ENCODE measurements at regions not wholly inside any gene's neighbourhood (a gene's known extent, or its start where the extent isn't known, plus 50 kb on each side); places are given as distances from the start of the nearest gene placed in this dataset.
"Not testable (repeated sequence)": the region's sequence is repeated elsewhere in the genome, so short reads cannot be mapped to it uniquely, and the experiment has no call there.

DNA sequence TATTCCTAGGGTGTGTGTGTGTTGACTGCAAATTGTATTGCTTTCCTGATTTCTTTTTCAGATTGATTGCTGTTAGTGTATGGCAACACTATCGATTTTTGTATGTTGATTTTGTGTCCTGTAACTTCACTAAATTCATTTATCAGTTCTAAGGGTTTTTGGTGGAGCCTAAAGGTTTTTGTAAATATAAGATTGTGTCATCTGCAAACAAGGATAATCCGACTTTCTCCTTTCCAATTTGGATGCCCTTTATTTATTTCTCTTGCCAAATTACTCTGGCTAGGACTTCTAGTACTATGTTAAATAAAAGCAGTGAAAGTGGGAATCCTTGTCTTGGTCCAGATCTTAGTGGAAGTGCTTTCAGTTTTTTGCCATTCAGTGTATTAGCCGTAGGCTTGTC lies 340.9 kb upstream of the KLF4 start:
- intact Hi-C loops (cut with micrococcal nuclease), result no loop called here
- H3K4me3 Mint-ChIP-seq, result no peak overlapping the region
- no peaks in the 10 kb centered on the region for H3K27me3 Mint-ChIP-seq (ENCODE audit: insufficient read depth)
- no peak overlapping the region for H3K27ac Mint-ChIP-seq
- no peaks in the 10 kb centered on the region for H3K36me3 Mint-ChIP-seq (ENCODE audit: low read depth)
- no peaks in the 10 kb centered on the region for H3K4me1 Mint-ChIP-seq (ENCODE audit: low read depth)
- no peaks in the 10 kb centered on the region for H3K9me3 Mint-ChIP-seq
- no peak for DNase-seq (ENCODE audit: low spot score)

DNA sequence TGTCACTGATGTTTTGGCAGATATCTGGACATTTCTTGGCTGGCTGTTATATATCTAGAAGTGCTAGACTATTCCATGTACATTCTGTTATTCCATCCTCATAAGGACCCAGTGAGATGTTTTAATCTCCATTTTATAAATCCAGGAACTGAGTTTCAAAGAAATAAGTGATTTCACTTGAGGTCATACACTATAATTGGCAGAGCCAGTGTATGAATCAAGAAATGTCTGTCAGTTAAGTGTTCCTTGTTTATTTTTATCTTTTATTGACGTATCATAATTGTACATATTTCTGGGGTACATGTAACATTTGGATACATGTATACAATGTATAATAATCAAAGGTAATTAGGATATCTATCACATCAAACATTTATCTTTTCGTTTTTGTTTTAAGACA lies 338.3 kb upstream of the KLF4 start:
- Mint-ChIP-seq H3K27ac (no peak overlapping the region), H3K4me1 (ENCODE audit: low read depth) (no peaks in the 10 kb centered on the region), H3K4me3 (no peak overlapping the region), H3K36me3 (ENCODE audit: low read depth) (no peaks in the 10 kb centered on the region), H3K9me3 (peaks cover 3% of the 10 kb centered on the region), H3K27me3 (ENCODE audit: insufficient read depth) (no peaks in the 10 kb centered on the region)
- intact Hi-C loops (cut with micrococcal nuclease), result no loop called here
- DNase-seq (ENCODE audit: low spot score), result no peak

GRCh38 chr9:107827304-107827703 lies 337.7 kb upstream of the KLF4 start:
- H3K27ac Mint-ChIP-seq, result no peak overlapping the region
- H3K4me3 Mint-ChIP-seq, result no peak overlapping the region
- H3K4me1 Mint-ChIP-seq (ENCODE audit: low read depth), result no peaks in the 10 kb centered on the region
- peaks cover 3% of the 10 kb centered on the region for H3K9me3 Mint-ChIP-seq
- H3K36me3 Mint-ChIP-seq (ENCODE audit: low read depth), result no peaks in the 10 kb centered on the region
- intact Hi-C loops (cut with micrococcal nuclease), result no loop called here
- H3K27me3 Mint-ChIP-seq (ENCODE audit: insufficient read depth), result no peaks in the 10 kb centered on the region
- no peak for DNase-seq (ENCODE audit: low spot score)

GRCh38 chr9:107826688-107826983 lies 337.1 kb upstream of the KLF4 start:
- H3K4me1 Mint-ChIP-seq (ENCODE audit: low read depth); H3K27ac Mint-ChIP-seq; H3K27me3 Mint-ChIP-seq (ENCODE audit: insufficient read depth); H3K36me3 Mint-ChIP-seq (ENCODE audit: low read depth); intact Hi-C loops (cut with micrococcal nuclease); H3K4me3 Mint-ChIP-seq; H3K9me3 Mint-ChIP-seq; DNase-seq (ENCODE audit: low spot score): not testable (repeated sequence)

GRCh38 chr9:107824556-107824955 lies 335.0 kb upstream of the KLF4 start:
- intact Hi-C loops (cut with micrococcal nuclease), result no loop called here
- Mint-ChIP-seq H3K4me1 (ENCODE audit: low read depth) (no peaks in the 10 kb centered on the region), H3K9me3 (peaks cover 3% of the 10 kb centered on the region), H3K36me3 (ENCODE audit: low read depth) (no peaks in the 10 kb centered on the region), H3K4me3 (no peak overlapping the region), H3K27ac (no peak overlapping the region), H3K27me3 (ENCODE audit: insufficient read depth) (no peaks in the 10 kb centered on the region)
- no peak for DNase-seq (ENCODE audit: low spot score)

GRCh38 chr9:107819772-107820565 lies 330.4 kb upstream of the KLF4 start:
- Mint-ChIP-seq H3K27me3 (ENCODE audit: insufficient read depth) (no peaks in the 10 kb centered on the region), H3K36me3 (ENCODE audit: low read depth) (no peaks in the 10 kb centered on the region), H3K4me3 (no peak overlapping the region), H3K27ac (no peak overlapping the region), H3K9me3 (peaks cover 3% of the 10 kb centered on the region), H3K4me1 (ENCODE audit: low read depth) (no peaks in the 10 kb centered on the region)
- intact Hi-C loops (cut with micrococcal nuclease), result no loop called here
- no peak for DNase-seq (ENCODE audit: low spot score)

GRCh38 chr9:107818503-107818829 lies 328.9 kb upstream of the KLF4 start:
- H3K27me3 Mint-ChIP-seq (ENCODE audit: insufficient read depth); DNase-seq (ENCODE audit: low spot score); H3K27ac Mint-ChIP-seq; H3K36me3 Mint-ChIP-seq (ENCODE audit: low read depth); H3K9me3 Mint-ChIP-seq; H3K4me3 Mint-ChIP-seq; intact Hi-C loops (cut with micrococcal nuclease); H3K4me1 Mint-ChIP-seq (ENCODE audit: low read depth): not testable (repeated sequence)

GRCh38 chr9:107817595-107818502 lies 328.3 kb upstream of the KLF4 start:
- H3K9me3 Mint-ChIP-seq; intact Hi-C loops (cut with micrococcal nuclease); H3K4me3 Mint-ChIP-seq; DNase-seq (ENCODE audit: low spot score); H3K27ac Mint-ChIP-seq; H3K27me3 Mint-ChIP-seq (ENCODE audit: insufficient read depth); H3K36me3 Mint-ChIP-seq (ENCODE audit: low read depth); H3K4me1 Mint-ChIP-seq (ENCODE audit: low read depth): not testable (repeated sequence)

GRCh38 chr9:107816561-107817021 lies 327.0 kb upstream of the KLF4 start:
- H3K36me3 Mint-ChIP-seq (ENCODE audit: low read depth), result no peaks in the 10 kb centered on the region
- intact Hi-C loops (cut with micrococcal nuclease), result no loop called here
- no peaks in the 10 kb centered on the region for H3K4me1 Mint-ChIP-seq (ENCODE audit: low read depth)
- no peaks in the 10 kb centered on the region for H3K27me3 Mint-ChIP-seq (ENCODE audit: insufficient read depth)
- no peak overlapping the region for H3K27ac Mint-ChIP-seq
- H3K4me3 Mint-ChIP-seq, result no peak overlapping the region
- H3K9me3 Mint-ChIP-seq, result no peaks in the 10 kb centered on the region
- no peak for DNase-seq (ENCODE audit: low spot score)

DNA sequence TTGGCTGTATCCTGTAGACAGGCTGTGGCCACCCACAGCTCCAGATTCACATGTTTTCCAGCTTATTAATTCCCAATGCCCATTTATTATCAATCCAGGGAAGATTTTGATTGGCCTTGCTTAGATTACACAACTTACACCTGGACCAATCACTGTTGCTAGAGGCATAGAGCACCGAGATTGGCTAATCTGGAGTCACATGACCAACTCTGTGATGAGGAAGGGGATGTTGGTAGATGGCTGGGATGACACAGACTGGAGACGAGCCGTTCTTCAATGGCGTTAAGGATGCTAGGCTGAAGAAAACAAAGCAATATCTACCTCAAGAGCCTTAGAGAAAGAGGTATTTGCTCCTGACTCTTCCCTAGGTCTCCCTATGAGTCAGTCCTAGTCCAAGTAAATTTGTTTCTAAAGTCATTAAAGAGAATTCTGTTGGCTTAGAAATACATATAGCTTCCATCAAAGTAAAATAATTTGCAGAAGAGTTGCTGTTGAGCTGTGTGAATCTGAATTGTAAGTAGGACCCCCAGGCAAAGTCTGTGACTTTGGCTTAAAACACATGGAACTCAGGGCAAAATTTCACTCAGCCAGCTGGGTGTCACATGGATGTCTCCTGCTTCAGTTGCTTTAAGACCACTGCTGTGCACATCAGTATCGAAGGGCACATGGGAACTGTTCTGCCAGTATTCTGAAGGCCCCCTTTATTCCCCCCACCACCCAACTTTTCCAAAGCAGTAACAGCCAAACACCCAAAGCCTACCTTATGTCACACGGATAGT lies 326.4 kb upstream of the KLF4 start:
- DNase-seq (ENCODE audit: low spot score), result no peak
- no peaks in the 10 kb centered on the region for H3K36me3 Mint-ChIP-seq (ENCODE audit: low read depth)
- no peaks in the 10 kb centered on the region for H3K9me3 Mint-ChIP-seq
- H3K4me1 Mint-ChIP-seq (ENCODE audit: low read depth), result no peaks in the 10 kb centered on the region
- no peak overlapping the region for H3K27ac Mint-ChIP-seq
- H3K27me3 Mint-ChIP-seq (ENCODE audit: insufficient read depth), result no peaks in the 10 kb centered on the region
- intact Hi-C loops (cut with micrococcal nuclease), result no loop called here
- no peak overlapping the region for H3K4me3 Mint-ChIP-seq

DNA sequence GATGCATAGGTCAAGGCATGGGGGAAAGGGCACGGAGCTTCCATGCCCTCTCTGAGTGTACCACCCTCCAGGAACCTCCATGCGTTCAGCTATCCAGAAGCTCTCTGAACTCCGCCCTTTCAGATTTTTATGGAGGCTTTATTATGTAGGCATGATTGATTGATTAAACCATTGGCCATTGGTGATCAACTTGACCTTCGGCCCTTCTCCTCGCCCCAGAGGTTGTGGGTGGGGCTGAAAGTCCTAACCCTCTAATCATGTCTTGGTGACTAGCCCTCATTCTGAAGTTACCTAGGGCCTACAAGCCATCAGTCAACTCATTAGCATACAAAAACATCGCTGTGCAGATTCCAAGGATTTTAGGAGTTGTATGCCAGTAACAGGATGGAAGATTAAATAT lies 323.7 kb upstream of the KLF4 start:
- Mint-ChIP-seq H3K9me3 (peaks cover 4% of the 10 kb centered on the region), H3K27ac (no peak overlapping the region), H3K36me3 (ENCODE audit: low read depth) (no peaks in the 10 kb centered on the region), H3K27me3 (ENCODE audit: insufficient read depth) (no peaks in the 10 kb centered on the region), H3K4me3 (no peak overlapping the region), H3K4me1 (ENCODE audit: low read depth) (no peaks in the 10 kb centered on the region)
- intact Hi-C loops (cut with micrococcal nuclease), result no loop called here
- no peak for DNase-seq (ENCODE audit: low spot score)

DNA sequence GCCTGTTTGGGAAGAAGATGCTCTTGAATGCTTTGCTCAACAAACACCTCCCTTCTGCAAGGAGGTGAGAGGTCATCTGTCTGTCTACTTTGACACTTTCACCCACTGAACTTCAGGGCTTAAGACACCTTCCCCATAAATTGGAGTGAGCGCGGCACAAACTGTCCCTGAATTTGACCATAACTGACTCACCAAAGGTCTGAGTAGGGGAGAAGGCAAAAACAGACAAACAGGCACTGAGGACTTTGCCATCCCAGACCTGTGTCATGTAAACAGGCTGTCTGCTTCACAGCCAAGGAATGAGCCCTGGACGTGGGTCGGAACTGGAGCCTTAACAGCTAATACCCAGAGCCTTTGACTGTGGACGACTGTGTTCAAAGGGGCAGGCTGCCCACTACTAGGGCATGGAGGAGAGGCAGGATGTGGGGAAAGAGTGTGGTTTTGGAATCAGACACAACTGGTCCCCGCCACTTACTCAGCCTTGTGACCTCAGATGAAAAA lies 320.9 kb upstream of the KLF4 start:
- Mint-ChIP-seq H3K4me1 (ENCODE audit: low read depth) (no peaks in the 10 kb centered on the region), H3K4me3 (no peak overlapping the region), H3K9me3 (peaks cover 4% of the 10 kb centered on the region), H3K27me3 (ENCODE audit: insufficient read depth) (no peaks in the 10 kb centered on the region), H3K27ac (no peak overlapping the region), H3K36me3 (ENCODE audit: low read depth) (no peaks in the 10 kb centered on the region)
- intact Hi-C loops (cut with micrococcal nuclease), result no loop called here
- no peak for DNase-seq (ENCODE audit: low spot score)

Measured in activated T-helper 1 cell treated with anti-CD3 and anti-CD28 coated beads, Interleukin-12 subunit alpha, Interleukin-12 subunit beta, Interleukin-2, Interleukin-4 antibody, amounts not matched to agents 30 ng/mL and 10 ng/mL and 1 ng/mL, durations not matched to agents 14 hours and 24 hours and 36 hours (primary cell).